H1 (cell line): ENCODE measurements at regions not wholly inside any gene's neighbourhood (a gene's known extent, or its start where the extent isn't known, plus 50 kb on each side); places are given as distances from the start of the nearest gene placed in this dataset.

ENCODE experiments used
- TAF7 ChIP-seq: optimal IDR thresholded peaks from 2 replicates; pipeline ENCODE3; 2011; ENCODE audit warnings: low read depth, mild to moderate bottlenecking, inconsistent platforms, low read length, moderate library complexity, borderline replicate concordance
- TF ChIP-seq, protein P1 (sequence below): IDR thresholded peaks from 2 replicates; pipeline ENCODE4 v1.6.1; 2012; ENCODE audit warnings: inconsistent platforms

DNA sequence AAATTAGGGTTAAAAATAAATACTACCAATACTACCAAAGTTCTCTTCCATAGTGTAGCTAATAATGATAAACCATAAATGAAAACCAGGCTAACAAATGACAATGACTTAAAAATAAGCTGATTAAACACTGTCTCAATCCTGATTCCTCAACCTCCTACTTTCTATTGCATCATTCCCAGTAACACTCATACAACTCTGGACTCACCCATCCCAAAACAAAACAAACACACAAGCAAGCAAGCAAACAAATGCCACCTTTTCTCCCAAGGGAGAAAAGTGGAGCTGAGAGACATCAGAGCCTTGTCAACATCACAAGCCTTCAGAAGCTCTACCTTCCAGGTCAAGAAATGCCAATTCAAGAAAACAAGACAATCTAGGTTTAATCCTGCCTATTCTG is 620.7 kb downstream of the NYAP2 start (continued):
- TF ChIP-seq, protein P1, sequence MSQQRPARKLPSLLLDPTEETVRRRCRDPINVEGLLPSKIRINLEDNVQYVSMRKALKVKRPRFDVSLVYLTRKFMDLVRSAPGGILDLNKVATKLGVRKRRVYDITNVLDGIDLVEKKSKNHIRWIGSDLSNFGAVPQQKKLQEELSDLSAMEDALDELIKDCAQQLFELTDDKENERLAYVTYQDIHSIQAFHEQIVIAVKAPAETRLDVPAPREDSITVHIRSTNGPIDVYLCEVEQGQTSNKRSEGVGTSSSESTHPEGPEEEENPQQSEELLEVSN, result no peak
- no peak for TF ChIP-seq TAF7
- TF ChIP-seq, all 59 proteins: peak for 0
